A549 (cell line): ENCODE measurements at regions not wholly inside any gene's neighbourhood (a gene's known extent, or its start where the extent isn't known, plus 50 kb on each side); places are given as distances from the start of the nearest gene placed in this dataset.

Experiments
- ATAC-seq, 2 experiments: fragments of 200-7000 bp in 1 of 2; fragments of >200 bp in 1 of 2; cut with Nextera tagmentation in 1 of 2; cut with Tn5 transposase in 1 of 2; 3 replicates each; pipeline versions ENCODE4 v1.8.0 to v1.9.1; 2018 to 2020; ENCODE audit warnings: mild to moderate bottlenecking in 1 of 2, moderate library complexity in 1 of 2
- CTCF ChIA-PET: fragments of 300-600 bp; sonication (Branson Sonifier 250); formaldehyde crosslinking; extraction: SDS; loops from one replicate; lab custom pipeline; 2021; ENCODE audit warnings: antibody characterized with exemption, inconsistent platforms; lab: Yijun Ruan, JAX
- POLR2A ChIA-PET: fragments of 350-600 bp; formaldehyde crosslinking; extraction: SDS; loops from one replicate; lab custom pipeline; 2021; ENCODE audit warnings: antibody characterized with exemption, inconsistent platforms; lab: Yijun Ruan, JAX
- DNase-seq, 2 experiments: peaks; one replicate each; pipeline versions ENCODE4 v3.0.0 to v3.0.0-alpha.2; 2011 to 2016; ENCODE audit warnings: low read depth in 1 of 2, low spot score in 1 of 2
- FAIRE-seq: peaks from 2 replicates; lab custom pipeline; 2011; peaks lifted over from hg19 to GRCh38; lab: Jason Lieb, UNC
- H3K27ac ChIP-seq, 2 experiments: fragments of >200 bp; sonication (Bioruptor Twin); formaldehyde crosslinking; 3 replicates each; pipeline ENCODE4 v1.5.1; 2016 to 2017
- H3K4me1 ChIP-seq: fragments of >200 bp; sonication (Bioruptor Twin); formaldehyde crosslinking; 3 replicates; pipeline ENCODE4 v1.6.1; 2016
- H3K4me2 ChIP-seq: fragments of >200 bp; sonication (Bioruptor Twin); formaldehyde crosslinking; 3 replicates; pipeline ENCODE4 v1.6.1; 2016
- H3K4me3 ChIP-seq: fragments of >200 bp; sonication (Bioruptor Twin); formaldehyde crosslinking; 3 replicates; pipeline ENCODE4 v1.5.1; 2016
- H3K9me3 ChIP-seq: fragments of >200 bp; sonication (Bioruptor Twin); formaldehyde crosslinking; 3 replicates; pipeline ENCODE4 v1.6.1; 2016
- CBX8 ChIP-seq: fragments of 200-600 bp; sonication (generic); IDR thresholded peaks from 2 replicates; pipeline ENCODE4 v1.6.1; 2016
- CEBPB ChIP-seq, 2 experiments: fragments of >200 bp in 1 of 2; sonication (Bioruptor Twin) in 1 of 2; formaldehyde crosslinking in 1 of 2; IDR thresholded peaks; 2 replicates each; pipeline ENCODE4 v1.6.1; 2012 to 2016
- CHD2 ChIP-seq: fragments of 150-350 bp; IDR thresholded peaks from 2 replicates; pipeline ENCODE4 v1.6.1; 2014; ENCODE audit warnings: low read length; ENCODE audit not compliant: partially characterized antibody
- EHMT2 ChIP-seq: fragments of 200-600 bp; sonication (generic); IDR thresholded peaks from 2 replicates; pipeline ENCODE4 v1.6.1; 2016; ENCODE audit warnings: antibody characterized with exemption, low read depth, mild to moderate bottlenecking, moderate library complexity
- EP300 ChIP-seq, 2 experiments: fragments of >200 bp; sonication (Bioruptor Twin); formaldehyde crosslinking; IDR thresholded peaks; 2 replicates in 1 of 2; 3 replicates in 1 of 2; pipeline ENCODE4 v1.6.1; 2016 to 2017
- ESRRA ChIP-seq: fragments of 150-350 bp; IDR thresholded peaks from 2 replicates; pipeline ENCODE4 v1.6.1; 2014; ENCODE audit warnings: mild to moderate bottlenecking, low read length, borderline replicate concordance
- GATA3 ChIP-seq: IDR thresholded peaks from 2 replicates; pipeline ENCODE4 v1.6.1; 2012; ENCODE audit warnings: borderline replicate concordance
- HDAC2 ChIP-seq: fragments of 200-600 bp; sonication (generic); IDR thresholded peaks from 2 replicates; pipeline ENCODE4 v1.6.1; 2016
- HOXB13 ChIP-seq: fragments of 250-450 bp; sonication (Bioruptor Pico); IDR thresholded peaks from 2 replicates; pipeline ENCODE4 v1.5.0; 2020; ENCODE audit warnings: low read depth, mild to moderate bottlenecking, moderate library complexity
- HOXB5 ChIP-seq: fragments of 250-450 bp; sonication (Bioruptor Pico); IDR thresholded peaks from 2 replicates; pipeline ENCODE4 v1.5.0; 2020; ENCODE audit warnings: mild to moderate bottlenecking, moderate library complexity
- JUNB ChIP-seq: fragments of >200 bp; sonication (Bioruptor Twin); formaldehyde crosslinking; IDR thresholded peaks from 2 replicates; pipeline ENCODE4 v1.6.1; 2016
- KDM5A ChIP-seq: fragments of 200-600 bp; sonication (generic); IDR thresholded peaks from 2 replicates; pipeline ENCODE4 v1.6.1; 2016; ENCODE audit warnings: antibody characterized with exemption, mild to moderate bottlenecking
- MAFK ChIP-seq: fragments of 450-650 bp; IDR thresholded peaks from 2 replicates; pipeline ENCODE4 v1.6.1; 2014; ENCODE audit not compliant: partially characterized antibody
- MYC ChIP-seq: IDR thresholded peaks from 2 replicates; pipeline ENCODE4 v1.6.1; 2012; ENCODE audit warnings: mild to moderate bottlenecking, inconsistent platforms, low read length, improper control_type of control experiment, borderline replicate concordance
- NFE2L2 ChIP-seq: fragments of 150-350 bp; conservative IDR thresholded peaks from 2 replicates; pipeline ENCODE4 v1.6.1; 2014; ENCODE audit warnings: low read length
- NR3C1 ChIP-seq: fragments of >200 bp; sonication (Bioruptor Twin); formaldehyde crosslinking; IDR thresholded peaks from 3 replicates; pipeline ENCODE4 v1.6.1; 2017
- RAD21 ChIP-seq, 2 experiments: fragments of >200 bp in 1 of 2; sonication (Bioruptor Twin) in 1 of 2; formaldehyde crosslinking in 1 of 2; IDR thresholded peaks in 1 of 2; conservative IDR thresholded peaks in 1 of 2; 2 replicates in 1 of 2; 3 replicates in 1 of 2; pipeline ENCODE4 v1.6.1; 2012 to 2018; ENCODE audit warnings: inconsistent platforms in 1 of 2
- RFX5 ChIP-seq: fragments of 450-650 bp; IDR thresholded peaks from 2 replicates; pipeline ENCODE4 v1.7.1; 2014; ENCODE audit warnings: antibody characterized with exemption, mild to moderate bottlenecking, moderate library complexity
- RNF2 ChIP-seq: fragments of 200-600 bp; sonication (generic); IDR thresholded peaks from 2 replicates; pipeline ENCODE4 v1.6.1; 2016; ENCODE audit warnings: low read depth, mild to moderate bottlenecking, antibody characterized with exemption, moderate library complexity, borderline replicate concordance
- TFCP2L1 ChIP-seq: fragments of 250-450 bp; sonication (Bioruptor Pico); IDR thresholded peaks from 2 replicates; pipeline ENCODE4 v1.5.0; 2021; ENCODE audit warnings: mild to moderate bottlenecking
- TP53 ChIP-seq: fragments of 250-450 bp; sonication (Bioruptor Pico); IDR thresholded peaks from 2 replicates; pipeline ENCODE4 v1.5.0; 2021; ENCODE audit warnings: mild to moderate bottlenecking, moderate library complexity
- ZSCAN20 ChIP-seq: fragments of 250-450 bp; sonication (Bioruptor Pico); IDR thresholded peaks from 2 replicates; pipeline ENCODE4 v1.8.0; 2022; ENCODE audit warnings: mild to moderate bottlenecking, moderate library complexity
- WGBS: methylation state at CpG from one replicate; pipeline ENCODE4 v1.1.6; 2017; ENCODE audit errors: missing lambda C conversion rate; 5-methylcytosine and 5-hydroxymethylcytosine counted together
- TF ChIP-seq, protein P1 (sequence below): fragments of 150-350 bp; IDR thresholded peaks from 2 replicates; pipeline ENCODE4 v1.6.1; 2014; ENCODE audit warnings: low read depth, mild to moderate bottlenecking, low read length
- TF ChIP-seq, protein P2 (sequence below): fragments of >200 bp; sonication (Bioruptor Twin); formaldehyde crosslinking; IDR thresholded peaks from 2 replicates; pipeline ENCODE4 v1.6.1; 2016
- TF ChIP-seq, protein P3 (sequence below): fragments of 200-600 bp; sonication (generic); IDR thresholded peaks from 2 replicates; pipeline ENCODE4 v1.6.1; 2016; ENCODE audit warnings: antibody characterized with exemption, mild to moderate bottlenecking, moderate library complexity
- TF ChIP-seq, protein P4 (sequence below): IDR thresholded peaks from 2 replicates; pipeline ENCODE4 v1.6.1; 2012

DNA sequence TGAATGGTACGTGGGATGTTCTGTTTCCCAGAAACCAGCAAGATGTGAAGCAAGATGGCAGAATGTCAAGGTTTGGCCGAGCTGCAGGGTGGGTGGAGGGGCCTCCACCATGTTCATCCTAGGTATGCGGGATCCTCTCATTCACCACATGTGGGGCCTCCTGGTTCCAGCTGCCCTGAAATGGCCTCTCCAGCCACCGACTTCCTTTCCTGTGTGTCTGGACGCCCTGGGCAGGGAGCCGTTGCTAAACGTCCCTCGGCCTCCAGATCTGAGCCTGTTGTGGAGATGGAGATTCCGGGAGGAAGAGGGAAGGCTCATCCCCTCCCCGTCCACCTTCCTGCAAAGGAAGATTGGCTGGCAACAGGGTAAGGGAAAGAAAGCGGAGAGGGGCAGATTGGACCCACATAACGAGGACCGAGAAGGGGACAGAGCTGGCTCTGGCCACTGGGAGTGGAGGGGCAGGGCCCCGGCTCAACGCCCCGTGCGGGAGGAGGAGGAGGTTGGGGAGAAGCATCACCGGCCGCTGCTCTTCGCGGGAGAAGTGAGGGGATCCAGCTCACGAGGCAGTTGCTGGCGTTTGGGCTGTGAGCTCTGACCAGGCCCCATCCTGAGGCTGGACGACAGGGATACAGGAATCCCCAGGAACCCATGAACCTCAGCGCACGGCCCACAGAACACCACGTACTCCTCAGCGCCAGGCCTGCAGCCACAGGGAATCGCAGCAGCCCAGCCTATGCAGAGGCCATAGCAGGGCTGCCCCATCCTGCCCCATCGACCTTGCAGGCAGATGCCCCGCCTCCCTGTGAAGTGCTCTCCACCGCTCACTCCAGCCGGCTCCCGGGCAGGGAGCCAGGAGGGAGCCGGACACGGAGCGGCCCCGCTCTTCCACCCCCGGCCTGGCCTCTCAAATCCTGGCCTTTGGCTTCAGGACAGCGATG is 98.3 kb downstream of the FOXL3 start (continued):
- TF ChIP-seq, protein P1, sequence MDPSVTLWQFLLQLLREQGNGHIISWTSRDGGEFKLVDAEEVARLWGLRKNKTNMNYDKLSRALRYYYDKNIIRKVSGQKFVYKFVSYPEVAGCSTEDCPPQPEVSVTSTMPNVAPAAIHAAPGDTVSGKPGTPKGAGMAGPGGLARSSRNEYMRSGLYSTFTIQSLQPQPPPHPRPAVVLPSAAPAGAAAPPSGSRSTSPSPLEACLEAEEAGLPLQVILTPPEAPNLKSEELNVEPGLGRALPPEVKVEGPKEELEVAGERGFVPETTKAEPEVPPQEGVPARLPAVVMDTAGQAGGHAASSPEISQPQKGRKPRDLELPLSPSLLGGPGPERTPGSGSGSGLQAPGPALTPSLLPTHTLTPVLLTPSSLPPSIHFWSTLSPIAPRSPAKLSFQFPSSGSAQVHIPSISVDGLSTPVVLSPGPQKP, result no peak
- TF ChIP-seq, all 56 proteins: peak for 0

DNA sequence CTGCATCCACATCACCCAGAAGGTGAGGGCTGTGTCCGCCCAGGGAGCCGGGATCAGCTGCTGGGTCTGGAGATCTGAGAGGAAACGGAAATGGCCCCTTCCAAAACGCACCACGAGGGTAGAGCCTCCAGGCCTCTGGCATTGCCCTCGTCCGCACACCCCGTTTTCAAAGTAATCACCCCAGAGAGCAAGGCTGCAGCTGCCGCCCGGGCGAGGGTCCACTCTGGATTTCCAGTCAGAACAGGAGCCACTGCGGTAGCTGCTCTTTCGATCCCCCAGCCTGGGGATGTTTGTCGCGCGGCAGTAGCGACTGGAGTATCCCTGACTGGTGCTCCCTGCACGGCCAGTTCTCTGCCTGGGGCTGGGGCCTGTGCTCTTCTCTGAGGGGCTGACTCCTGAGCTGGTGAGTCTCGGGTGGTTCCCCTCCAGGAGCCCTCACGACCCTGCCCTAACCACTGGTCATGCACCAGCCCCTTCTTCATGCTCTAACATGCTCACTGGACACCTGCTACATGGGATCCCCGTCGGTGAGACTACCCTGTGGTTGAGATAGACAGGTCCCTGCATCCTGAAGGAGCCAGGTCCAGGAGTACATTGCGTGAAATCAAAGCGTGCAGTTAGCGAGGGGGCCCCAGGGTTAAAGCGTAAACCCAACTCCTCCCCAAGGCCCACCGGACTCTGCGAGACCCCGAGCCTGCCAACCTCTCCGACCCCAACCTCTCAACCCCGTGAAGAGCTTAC is 99.2 kb downstream of the FOXL3 start:
- Histone ChIP-seq H3K4me3 (no peak overlapping the region), H3K4me2 (no peak overlapping the region)
- no peak for FAIRE-seq

DNA sequence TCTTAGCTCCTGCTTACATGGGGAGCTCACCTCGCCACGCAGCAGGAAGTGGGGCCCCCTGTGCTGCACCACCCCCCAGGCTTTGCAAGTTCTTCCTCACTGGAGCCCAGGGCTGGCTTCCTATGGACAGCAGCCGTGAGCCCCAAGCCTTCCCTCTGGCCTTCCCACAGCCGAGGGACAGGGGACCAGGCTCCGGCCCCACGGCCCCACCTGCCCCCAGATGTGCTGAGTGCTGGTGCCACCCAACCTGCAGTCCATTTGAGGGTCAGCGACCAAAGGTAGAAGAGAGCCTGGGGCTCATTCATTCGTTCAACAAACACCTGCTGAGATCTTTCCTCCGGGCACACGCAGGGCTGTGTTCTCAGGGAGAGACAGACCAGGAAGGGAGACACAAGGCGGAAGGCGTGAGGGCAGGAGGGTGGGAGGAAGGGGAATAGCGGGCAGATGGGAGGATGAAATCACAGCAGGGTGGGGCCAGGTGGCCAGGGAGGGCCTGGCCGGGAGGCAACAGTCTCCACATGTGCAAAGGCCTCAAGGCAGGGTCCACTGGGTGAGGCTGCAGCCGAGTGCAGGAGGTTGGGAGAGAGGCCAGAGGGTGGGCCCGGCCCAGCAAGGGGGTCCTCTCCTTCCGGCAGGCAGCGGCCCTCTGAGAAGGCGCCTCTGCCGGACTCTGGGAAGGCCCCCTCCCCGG is 100.1 kb downstream of the FOXL3 start:
- 58% methylated on average over 17 of the region's 21 CpGs for WGBS
- Histone ChIP-seq H3K4me1 (no peaks in the 10 kb centered on the region), H3K9me3 (peaks cover 11% of the 10 kb centered on the region; the same call in 2 of the 3 replicates), H3K4me3 (no peak overlapping the region), H3K27ac (no peak overlapping the region), H3K4me2 (no peak overlapping the region)
- CTCF ChIA-PET, result no interaction called here
- POLR2A ChIA-PET, result no interaction called here
- ATAC-seq (no peak; a peak in 1 of 6 replicates), DNase-seq (no peak), FAIRE-seq (no peak)
- TF ChIP-seq EP300 (IDR thresholded peaks at IDR 0.05), result no peak
- TF ChIP-seq, protein P2, sequence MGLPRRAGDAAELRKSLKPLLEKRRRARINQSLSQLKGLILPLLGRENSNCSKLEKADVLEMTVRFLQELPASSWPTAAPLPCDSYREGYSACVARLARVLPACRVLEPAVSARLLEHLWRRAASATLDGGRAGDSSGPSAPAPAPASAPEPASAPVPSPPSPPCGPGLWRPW, result no peak
- TF ChIP-seq CBX8, result no peak
- no peak for TF ChIP-seq ESRRA
- no peak for TF ChIP-seq HDAC2
- TF ChIP-seq ZSCAN20 (CRISPR knock-in tag), result no peak
- TF ChIP-seq, protein P3, sequence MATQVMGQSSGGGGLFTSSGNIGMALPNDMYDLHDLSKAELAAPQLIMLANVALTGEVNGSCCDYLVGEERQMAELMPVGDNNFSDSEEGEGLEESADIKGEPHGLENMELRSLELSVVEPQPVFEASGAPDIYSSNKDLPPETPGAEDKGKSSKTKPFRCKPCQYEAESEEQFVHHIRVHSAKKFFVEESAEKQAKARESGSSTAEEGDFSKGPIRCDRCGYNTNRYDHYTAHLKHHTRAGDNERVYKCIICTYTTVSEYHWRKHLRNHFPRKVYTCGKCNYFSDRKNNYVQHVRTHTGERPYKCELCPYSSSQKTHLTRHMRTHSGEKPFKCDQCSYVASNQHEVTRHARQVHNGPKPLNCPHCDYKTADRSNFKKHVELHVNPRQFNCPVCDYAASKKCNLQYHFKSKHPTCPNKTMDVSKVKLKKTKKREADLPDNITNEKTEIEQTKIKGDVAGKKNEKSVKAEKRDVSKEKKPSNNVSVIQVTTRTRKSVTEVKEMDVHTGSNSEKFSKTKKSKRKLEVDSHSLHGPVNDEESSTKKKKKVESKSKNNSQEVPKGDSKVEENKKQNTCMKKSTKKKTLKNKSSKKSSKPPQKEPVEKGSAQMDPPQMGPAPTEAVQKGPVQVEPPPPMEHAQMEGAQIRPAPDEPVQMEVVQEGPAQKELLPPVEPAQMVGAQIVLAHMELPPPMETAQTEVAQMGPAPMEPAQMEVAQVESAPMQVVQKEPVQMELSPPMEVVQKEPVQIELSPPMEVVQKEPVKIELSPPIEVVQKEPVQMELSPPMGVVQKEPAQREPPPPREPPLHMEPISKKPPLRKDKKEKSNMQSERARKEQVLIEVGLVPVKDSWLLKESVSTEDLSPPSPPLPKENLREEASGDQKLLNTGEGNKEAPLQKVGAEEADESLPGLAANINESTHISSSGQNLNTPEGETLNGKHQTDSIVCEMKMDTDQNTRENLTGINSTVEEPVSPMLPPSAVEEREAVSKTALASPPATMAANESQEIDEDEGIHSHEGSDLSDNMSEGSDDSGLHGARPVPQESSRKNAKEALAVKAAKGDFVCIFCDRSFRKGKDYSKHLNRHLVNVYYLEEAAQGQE, result no peak
- TF ChIP-seq KDM5A, result no peak
- TF ChIP-seq CEBPB (IDR thresholded peaks at IDR 0.05), result no peak

More for the DNA sequence above, 99.2 kb downstream of the FOXL3 start:
- ChIA-PET CTCF (no interaction called here), POLR2A (no interaction called here)
- DNase-seq (no peak), ATAC-seq (no peak)
- no peak for TF ChIP-seq NR3C1
- no peak for TF ChIP-seq JUNB
- TF ChIP-seq HOXB5, result no peak
- TF ChIP-seq, protein P4, sequence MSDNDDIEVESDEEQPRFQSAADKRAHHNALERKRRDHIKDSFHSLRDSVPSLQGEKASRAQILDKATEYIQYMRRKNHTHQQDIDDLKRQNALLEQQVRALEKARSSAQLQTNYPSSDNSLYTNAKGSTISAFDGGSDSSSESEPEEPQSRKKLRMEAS, result no peak
- TF ChIP-seq GATA3, result no peak
- TF ChIP-seq HDAC2, result no peak
- no peak for TF ChIP-seq RNF2
- TF ChIP-seq MYC, result no peak
- no peak for TF ChIP-seq CHD2
- no peak for TF ChIP-seq TP53
- TF ChIP-seq RFX5, result no peak
- TF ChIP-seq RAD21 (conservative IDR thresholded peaks at IDR 0.05 in 1 of 2, IDR thresholded peaks at IDR 0.05 in 1 of 2), result no peak
- TF ChIP-seq MAFK, result no peak
- TF ChIP-seq HOXB13, result no peak
- no peak for TF ChIP-seq TFCP2L1 (CRISPR knock-in tag)
- TF ChIP-seq EHMT2, result no peak
- no peak for TF ChIP-seq NFE2L2
- 78% methylated on average over 26 of the region's 31 CpGs for WGBS
- Histone ChIP-seq H3K9me3 (peaks cover 18% of the 10 kb centered on the region; the same call in 2 of the 3 replicates), H3K27ac (no peak overlapping the region), H3K4me1 (no peaks in the 10 kb centered on the region)
